ENCODE measurements at regions not wholly inside any gene's neighbourhood (a gene's known extent, or its start where the extent isn't known, plus 50 kb on each side); places are given as distances from the start of the nearest gene placed in this dataset.
A peak's percentile ranks its signal among the peaks of the same experiment; 100 is the strongest.
"Not testable (repeated sequence)": the region's sequence is repeated elsewhere in the genome, so short reads cannot be mapped to it uniquely, and the experiment has no call there.

DNA sequence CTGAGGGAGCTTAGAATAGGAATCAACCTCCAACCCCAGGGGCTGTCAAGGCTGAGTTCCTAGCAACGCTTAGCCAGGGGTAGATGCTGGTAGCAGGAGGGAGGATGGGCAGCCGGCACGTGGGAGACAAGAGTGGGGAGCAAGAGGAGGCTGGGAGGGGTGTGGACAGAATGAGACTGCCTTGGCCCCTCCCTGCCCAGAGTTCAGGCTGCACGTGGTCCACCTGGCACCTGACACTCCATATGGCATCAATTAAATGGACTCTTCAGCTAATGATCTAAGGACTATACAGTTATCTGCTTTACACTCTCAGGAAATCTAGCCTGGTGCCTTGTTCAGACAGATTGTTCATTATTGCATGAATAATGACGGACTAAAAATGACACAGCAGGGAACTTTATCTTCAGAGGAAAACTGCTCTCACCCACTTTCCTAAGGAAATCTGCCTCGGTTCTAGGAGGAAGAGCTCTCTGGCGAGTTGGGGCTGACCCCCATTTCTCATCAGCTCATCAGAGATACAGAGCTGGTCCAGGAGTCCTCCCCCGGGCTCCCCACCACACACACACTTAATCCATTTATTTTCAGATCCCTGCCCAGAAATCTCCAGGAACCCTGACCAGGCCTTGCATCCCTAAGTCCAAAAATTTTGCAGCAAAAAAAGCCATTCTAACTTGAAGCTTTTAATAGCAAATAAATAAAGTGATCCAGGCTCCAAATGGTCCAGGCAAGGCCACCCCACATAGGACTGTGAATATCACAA lies 102.1 kb upstream of the CDC42EP3 start:
- no peak for DNase-seq (ENCODE audit: low spot score)
- ChIA-PET CTCF (interaction anchor here (0.6 to 0.7 kb wide), 2 partner anchors 13 to 33 kb away, joined by 3 read pairs; no protein-coding TSS in a partner anchor), POLR2A (ENCODE audit: low non-redundant PET) (no interaction called here)
- TF ChIP-seq, protein P1, sequence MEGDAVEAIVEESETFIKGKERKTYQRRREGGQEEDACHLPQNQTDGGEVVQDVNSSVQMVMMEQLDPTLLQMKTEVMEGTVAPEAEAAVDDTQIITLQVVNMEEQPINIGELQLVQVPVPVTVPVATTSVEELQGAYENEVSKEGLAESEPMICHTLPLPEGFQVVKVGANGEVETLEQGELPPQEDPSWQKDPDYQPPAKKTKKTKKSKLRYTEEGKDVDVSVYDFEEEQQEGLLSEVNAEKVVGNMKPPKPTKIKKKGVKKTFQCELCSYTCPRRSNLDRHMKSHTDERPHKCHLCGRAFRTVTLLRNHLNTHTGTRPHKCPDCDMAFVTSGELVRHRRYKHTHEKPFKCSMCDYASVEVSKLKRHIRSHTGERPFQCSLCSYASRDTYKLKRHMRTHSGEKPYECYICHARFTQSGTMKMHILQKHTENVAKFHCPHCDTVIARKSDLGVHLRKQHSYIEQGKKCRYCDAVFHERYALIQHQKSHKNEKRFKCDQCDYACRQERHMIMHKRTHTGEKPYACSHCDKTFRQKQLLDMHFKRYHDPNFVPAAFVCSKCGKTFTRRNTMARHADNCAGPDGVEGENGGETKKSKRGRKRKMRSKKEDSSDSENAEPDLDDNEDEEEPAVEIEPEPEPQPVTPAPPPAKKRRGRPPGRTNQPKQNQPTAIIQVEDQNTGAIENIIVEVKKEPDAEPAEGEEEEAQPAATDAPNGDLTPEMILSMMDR (conservative IDR thresholded peaks at IDR 0.05; ENCODE audit: low read depth), result no peak
- no peak overlapping the region for H3K27ac ChIP-seq

DNA sequence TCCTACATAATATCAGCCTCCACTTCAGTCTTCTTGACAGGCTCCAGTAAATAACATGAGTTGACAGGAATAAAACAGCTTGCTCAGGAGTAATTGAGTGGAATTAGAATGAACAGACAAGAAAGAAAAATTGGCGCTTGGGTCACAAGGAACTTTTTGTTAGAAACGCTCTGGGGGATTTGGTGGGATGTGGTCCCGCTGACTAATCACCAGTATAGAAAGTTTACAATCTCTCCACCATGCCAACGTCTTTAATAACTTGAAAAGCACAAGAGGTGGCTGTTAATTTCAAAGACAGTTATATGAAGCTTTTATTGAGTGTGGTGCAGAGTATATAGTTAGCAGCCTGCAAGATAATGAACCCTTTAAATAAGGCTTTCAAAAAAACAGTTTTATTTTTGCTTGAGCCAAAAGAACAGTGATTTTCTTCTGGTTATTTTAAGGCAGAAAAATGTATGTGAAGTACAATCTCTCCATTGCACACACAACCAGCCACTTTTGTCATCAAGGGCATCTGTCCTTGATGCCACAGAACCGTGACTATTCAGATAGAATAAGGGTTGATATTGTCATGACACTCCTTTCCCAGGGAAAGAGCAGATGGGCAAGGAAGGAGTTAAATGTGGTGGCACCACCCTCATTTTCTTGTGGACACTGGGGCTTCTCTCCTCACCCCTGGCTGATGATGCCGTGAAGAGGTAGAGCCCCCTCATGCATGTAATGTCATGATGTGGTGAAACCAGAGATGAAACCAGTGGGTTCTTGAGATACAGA lies 102.9 kb upstream of the CDC42EP3 start:
- H3K27ac ChIP-seq, result peak overlapping the region; percentile 93
- POLR2A ChIA-PET (ENCODE audit: low non-redundant PET); DNase-seq (ENCODE audit: low spot score): not testable (repeated sequence)
- CTCF ChIA-PET, result interaction anchor here (0.7 kb wide), 1 partner anchor 34 kb away, joined by 3 read pairs; no protein-coding TSS in a partner anchor

DNA sequence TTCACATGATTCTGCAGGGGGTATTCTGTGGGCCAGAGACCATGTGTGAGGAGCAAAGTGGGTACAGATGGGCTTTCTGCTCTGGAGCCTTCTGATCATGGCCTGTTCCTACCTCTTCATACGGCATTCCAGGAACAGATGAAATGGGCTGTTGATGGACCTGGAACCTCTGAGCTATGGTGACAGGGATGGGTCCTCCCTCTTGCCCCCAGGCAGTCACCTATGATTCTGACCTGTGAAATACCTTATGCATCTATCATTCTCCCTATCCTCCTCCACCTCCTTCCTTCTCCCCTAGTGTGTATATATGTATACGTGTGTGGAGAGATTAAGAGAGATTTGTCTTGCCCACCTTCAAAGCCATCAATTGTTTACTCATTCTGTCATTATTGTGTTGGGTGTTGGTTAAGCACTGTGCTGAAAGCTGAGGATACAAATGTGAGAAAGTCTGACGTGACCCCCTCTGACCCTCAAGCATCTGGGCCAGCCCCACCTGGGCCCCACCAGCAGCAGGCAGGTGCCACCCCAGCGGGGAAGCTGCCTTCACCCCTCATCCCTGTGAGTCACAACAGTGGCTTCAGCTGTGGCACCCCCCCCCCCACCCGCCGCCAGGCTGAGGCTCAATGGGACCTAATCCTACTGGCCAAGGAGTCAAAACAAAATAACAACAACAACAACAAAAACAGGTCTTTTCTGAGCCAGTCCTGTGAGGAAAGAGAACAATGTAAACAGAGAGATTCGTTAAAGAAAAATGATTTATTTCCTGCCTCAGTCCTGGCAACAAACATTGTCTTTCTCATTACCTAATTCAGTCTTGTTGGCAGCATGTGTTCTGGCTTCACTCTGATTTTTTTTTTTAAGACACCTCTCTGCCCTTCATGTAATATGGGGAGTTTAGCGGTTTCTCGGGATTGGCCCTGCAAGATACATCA lies 103.8 kb upstream of the CDC42EP3 start:
- CTCF ChIA-PET, result no interaction called here
- TF ChIP-seq, protein P1 (conservative IDR thresholded peaks at IDR 0.05; ENCODE audit: low read depth), result no peak
- POLR2A ChIA-PET (ENCODE audit: low non-redundant PET), result no interaction called here
- DNase-seq (ENCODE audit: low spot score), result no peak
- peak overlapping the region; percentile 93 for H3K27ac ChIP-seq

DNA sequence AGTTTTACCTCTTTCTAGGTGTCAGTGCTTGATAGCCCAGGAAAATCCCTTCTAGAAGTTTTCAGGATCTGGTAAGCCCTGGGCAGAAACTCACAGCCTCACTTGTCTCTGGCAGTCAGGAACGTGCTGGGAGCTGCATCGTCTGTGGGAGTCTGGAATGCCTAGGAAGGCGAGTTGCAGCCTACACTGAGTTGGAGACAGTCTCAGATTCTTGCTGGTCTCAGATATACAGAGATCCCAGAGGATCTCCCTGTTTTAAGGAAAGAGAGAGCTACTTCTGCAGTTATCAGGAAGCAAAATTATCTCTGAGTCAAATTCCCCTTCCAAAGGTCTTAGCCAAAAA lies 104.4 kb upstream of the CDC42EP3 start:
- CTCF ChIA-PET, result interaction anchor here (0.6 kb wide), 1 partner anchor 56 kb away, joined by 3 read pairs; no protein-coding TSS in a partner anchor
- H3K27ac ChIP-seq, result peak overlapping the region; percentile 93
- POLR2A ChIA-PET (ENCODE audit: low non-redundant PET), result no interaction called here
- TF ChIP-seq, protein P1 (conservative IDR thresholded peaks at IDR 0.05; ENCODE audit: low read depth), result no peak
- DNase-seq (ENCODE audit: low spot score), result peak; percentile 23

DNA sequence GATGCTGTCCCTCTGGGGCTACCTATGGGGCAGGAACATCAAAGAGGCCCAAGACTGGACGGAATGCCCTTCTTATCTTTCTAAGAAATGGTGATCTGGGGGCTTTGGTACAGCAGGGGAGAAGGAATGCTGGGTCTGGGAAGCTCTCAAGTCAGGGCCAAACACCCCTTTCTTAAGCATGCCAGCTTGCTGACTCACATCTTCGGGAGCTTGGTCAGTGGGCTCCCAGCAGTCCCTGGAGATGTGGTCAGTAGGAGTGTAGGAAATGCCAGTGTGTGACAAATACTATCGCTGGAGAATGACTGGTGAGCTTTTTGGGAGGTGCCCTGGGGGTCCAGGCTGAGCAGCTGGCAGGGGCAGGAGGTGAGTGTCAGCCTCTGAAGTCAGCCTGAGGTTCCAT lies 105.0 kb upstream of the CDC42EP3 start:
- TF ChIP-seq, protein P1 (conservative IDR thresholded peaks at IDR 0.05; ENCODE audit: low read depth), result no peak
- peak overlapping the region; percentile 93 for H3K27ac ChIP-seq
- peak; percentile 79 for DNase-seq (ENCODE audit: low spot score)
- ChIA-PET CTCF (interaction anchor here (0.6 kb wide), 1 partner anchor 57 kb away, joined by 3 read pairs; no protein-coding TSS in a partner anchor), POLR2A (ENCODE audit: low non-redundant PET) (no interaction called here)

DNA sequence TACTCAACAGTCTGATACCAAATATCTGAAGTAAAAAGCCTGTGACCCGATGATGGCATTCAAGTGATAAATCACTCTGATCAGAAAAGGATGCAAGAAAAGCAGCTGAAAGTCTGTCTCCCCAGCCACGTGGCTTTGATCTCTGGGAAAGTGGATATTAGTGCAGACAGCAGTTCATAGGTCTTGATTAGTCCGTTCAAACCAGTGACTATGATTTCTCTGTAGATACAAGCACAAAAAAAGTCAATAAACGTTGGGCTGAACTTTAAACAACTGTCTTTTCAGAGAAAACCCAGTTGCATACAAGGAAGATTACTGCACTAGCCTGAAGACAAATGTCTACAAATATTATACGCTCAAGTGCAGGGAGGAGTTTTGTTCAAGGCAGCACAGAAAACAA lies 107.7 kb upstream of the CDC42EP3 start:
- H3K27ac ChIP-seq, result no peak overlapping the region
- ChIA-PET POLR2A (ENCODE audit: low non-redundant PET) (no interaction called here), CTCF (interaction anchor here (0.7 kb wide), 1 partner anchor 21 kb away, joined by 3 read pairs; no protein-coding TSS in a partner anchor)
- TF ChIP-seq, protein P1 (conservative IDR thresholded peaks at IDR 0.05; ENCODE audit: low read depth), result no peak
- no peak for DNase-seq (ENCODE audit: low spot score)
